WTC11 (cell line): ENCODE measurements at regions not wholly inside any gene's neighbourhood (a gene's known extent, or its start where the extent isn't known, plus 50 kb on each side); places are given as distances from the start of the nearest gene placed in this dataset.

Source experiments
- ATAC-seq: fragments of 200-7000 bp; cut with Tn5 transposase; 2 replicates; pipeline ENCODE4 v1.10.0; 2021; ENCODE audit warnings: mild to moderate bottlenecking, moderate library complexity
- CTCF ChIA-PET: fragments of 300-600 bp; sonication (Branson Sonifier 250); formaldehyde crosslinking; loops from one replicate; lab custom pipeline; 2021; ENCODE audit warnings: antibody characterized with exemption; lab: Charles Lee
- POLR2A ChIA-PET: fragments of 350-600 bp; sonication (Branson Sonifier 250); formaldehyde crosslinking; loops from one replicate; lab custom pipeline; 2021; ENCODE audit warnings: antibody characterized with exemption; lab: Charles Lee
- DNase-seq: peaks from one replicate; pipeline ENCODE4 v3.0.0; 2021; ENCODE audit warnings: low spot score
- H3K27ac Mint-ChIP-seq: 2 replicates; pipeline ENCODE4 v1.8.0; 2021; ENCODE audit warnings: mixed read lengths
- H3K27me3 Mint-ChIP-seq: 2 replicates; pipeline ENCODE4 v1.8.0; 2021; ENCODE audit warnings: low read depth, mild to moderate bottlenecking, moderate library complexity, mixed read lengths
- H3K36me3 Mint-ChIP-seq: 2 replicates; pipeline ENCODE4 v1.8.0; 2021; ENCODE audit warnings: mixed read lengths
- H3K4me1 Mint-ChIP-seq: 2 replicates; pipeline ENCODE4 v1.8.0; 2022; ENCODE audit warnings: mixed read lengths
- H3K4me3 Mint-ChIP-seq: 2 replicates; pipeline ENCODE4 v1.8.0; 2021; ENCODE audit warnings: mild to moderate bottlenecking, moderate library complexity, mixed read lengths
- H3K9me3 Mint-ChIP-seq: 2 replicates; pipeline ENCODE4 v1.8.0; 2021; ENCODE audit warnings: mixed read lengths
- AFF4 ChIP-seq: sonication (generic); formaldehyde crosslinking; IDR thresholded peaks from 2 replicates; pipeline ENCODE4 v1.8.1; 2023; ENCODE audit warnings: mild to moderate bottlenecking, missing genetic modification reagents, borderline replicate concordance
- CBFB ChIP-seq: sonication (generic); formaldehyde crosslinking; IDR thresholded peaks from 2 replicates; pipeline ENCODE4 v1.8.1; 2022; ENCODE audit warnings: mild to moderate bottlenecking, low read depth, missing genetic modification reagents
- EMX1 ChIP-seq: fragments of 250-450 bp; sonication (Bioruptor Pico); IDR thresholded peaks from 2 replicates; pipeline ENCODE4 v1.8.0; 2021; ENCODE audit warnings: mild to moderate bottlenecking
- FOXK1 ChIP-seq: sonication (generic); formaldehyde crosslinking; IDR thresholded peaks from 2 replicates; pipeline ENCODE4 v1.8.0; 2022; ENCODE audit warnings: mild to moderate bottlenecking, moderate library complexity, missing genetic modification reagents
- NFATC4 ChIP-seq: fragments of 250-450 bp; sonication (Bioruptor Pico); IDR thresholded peaks from 2 replicates; pipeline ENCODE4 v1.9.0; 2021; ENCODE audit warnings: mild to moderate bottlenecking
- NFE2L1 ChIP-seq: sonication (generic); formaldehyde crosslinking; IDR thresholded peaks from 2 replicates; pipeline ENCODE4 v1.8.1; 2023; ENCODE audit warnings: missing genetic modification reagents
- NFYB ChIP-seq: sonication (generic); formaldehyde crosslinking; conservative IDR thresholded peaks from 2 replicates; pipeline ENCODE4 v1.8.0; 2022; ENCODE audit warnings: low read depth, missing genetic modification reagents
- PRDM15 ChIP-seq: sonication (generic); formaldehyde crosslinking; IDR thresholded peaks from 2 replicates; pipeline ENCODE4 v1.8.0; 2022; ENCODE audit warnings: missing genetic modification reagents
- PRRX2 ChIP-seq: fragments of 250-450 bp; sonication (Bioruptor Pico); IDR thresholded peaks from 2 replicates; pipeline ENCODE4 v1.8.0; 2021; ENCODE audit warnings: mild to moderate bottlenecking
- SMAD3 ChIP-seq: sonication (generic); formaldehyde crosslinking; IDR thresholded peaks from 2 replicates; pipeline ENCODE4 v1.8.0; 2022; ENCODE audit warnings: missing genetic modification reagents, mild to moderate bottlenecking, borderline replicate concordance
- TEAD1 ChIP-seq: sonication (generic); formaldehyde crosslinking; IDR thresholded peaks from 2 replicates; pipeline ENCODE4 v1.8.0; 2022; ENCODE audit warnings: mild to moderate bottlenecking, missing genetic modification reagents
- ZNF396 ChIP-seq: fragments of 250-450 bp; sonication (Bioruptor Pico); IDR thresholded peaks from 2 replicates; pipeline ENCODE4 v1.8.0; 2021; ENCODE audit warnings: mild to moderate bottlenecking, moderate library complexity, borderline replicate concordance
- ZNF425 ChIP-seq: fragments of 250-450 bp; sonication (Bioruptor Pico); conservative IDR thresholded peaks from 2 replicates; pipeline ENCODE4 v1.9.0; 2021; ENCODE audit warnings: mild to moderate bottlenecking
- ZNF671 ChIP-seq: fragments of 250-450 bp; sonication (Bioruptor Pico); IDR thresholded peaks from 2 replicates; pipeline ENCODE4 v1.8.0; 2021; ENCODE audit warnings: mild to moderate bottlenecking
- TF ChIP-seq, protein P1 (sequence below): sonication (generic); formaldehyde crosslinking; IDR thresholded peaks from 2 replicates; pipeline ENCODE4 v1.8.1; 2023; ENCODE audit warnings: mild to moderate bottlenecking, moderate library complexity, missing genetic modification reagents
- TF ChIP-seq, protein P2 (sequence below): sonication (generic); formaldehyde crosslinking; IDR thresholded peaks from 2 replicates; pipeline ENCODE4 v1.8.1; 2023; ENCODE audit warnings: mild to moderate bottlenecking, missing genetic modification reagents, moderate library complexity
- TF ChIP-seq, protein P3 (sequence below): sonication (generic); formaldehyde crosslinking; IDR thresholded peaks from 2 replicates; pipeline ENCODE4 v1.8.1; 2023; ENCODE audit warnings: mild to moderate bottlenecking, missing genetic modification reagents

GRCh38 chr15:88995449-88995848, 82.3 kb upstream of the MFGE8 start:
- TF ChIP-seq, protein P1, sequence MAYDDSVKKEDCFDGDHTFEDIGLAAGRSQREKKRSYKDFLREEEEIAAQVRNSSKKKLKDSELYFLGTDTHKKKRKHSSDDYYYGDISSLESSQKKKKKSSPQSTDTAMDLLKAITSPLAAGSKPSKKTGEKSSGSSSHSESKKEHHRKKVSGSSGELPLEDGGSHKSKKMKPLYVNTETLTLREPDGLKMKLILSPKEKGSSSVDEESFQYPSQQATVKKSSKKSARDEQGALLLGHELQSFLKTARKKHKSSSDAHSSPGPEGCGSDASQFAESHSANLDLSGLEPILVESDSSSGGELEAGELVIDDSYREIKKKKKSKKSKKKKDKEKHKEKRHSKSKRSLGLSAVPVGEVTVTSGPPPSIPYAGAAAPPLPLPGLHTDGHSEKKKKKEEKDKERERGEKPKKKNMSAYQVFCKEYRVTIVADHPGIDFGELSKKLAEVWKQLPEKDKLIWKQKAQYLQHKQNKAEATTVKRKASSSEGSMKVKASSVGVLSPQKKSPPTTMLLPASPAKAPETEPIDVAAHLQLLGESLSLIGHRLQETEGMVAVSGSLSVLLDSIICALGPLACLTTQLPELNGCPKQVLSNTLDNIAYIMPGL: no peak
- 0 out of 2 replicates have a peak, but pooled peaks have one; percentile 39 for TF ChIP-seq TEAD1 (CRISPR knock-in tag)
- TF ChIP-seq ZNF671: 0 out of 2 replicates have a peak, but pooled peaks have one; percentile 34
- TF ChIP-seq FOXK1: no peak
- peak; percentile 97 for TF ChIP-seq PRDM15 (CRISPR knock-in tag)
- Mint-ChIP-seq H3K27ac (peak overlapping the region; percentile 97; the same call in 1 of the 2 replicates), H3K4me1 (peaks cover 89% of the 10 kb centered on the region), H3K36me3 (peaks cover 25% of the 10 kb centered on the region), H3K4me3 (peak overlapping the region; percentile 64), H3K9me3 (no peaks in the 10 kb centered on the region), H3K27me3 (peaks cover 31% of the 10 kb centered on the region)
- POLR2A ChIA-PET: interaction anchor here (0.6 to 1.6 kb wide), 4 partner anchors 9 to 197 kb away, joined by 3 to 8 read pairs (median 4); no protein-coding TSS in a partner anchor
- CTCF ChIA-PET: interaction anchor here (0.6 to 10.8 kb wide), 5 partner anchors 8 to 87 kb away, joined by 3 to 226 read pairs (median 6); no protein-coding TSS in a partner anchor
- ATAC-seq: peak; percentile 11
- DNase-seq: no peak

DNA sequence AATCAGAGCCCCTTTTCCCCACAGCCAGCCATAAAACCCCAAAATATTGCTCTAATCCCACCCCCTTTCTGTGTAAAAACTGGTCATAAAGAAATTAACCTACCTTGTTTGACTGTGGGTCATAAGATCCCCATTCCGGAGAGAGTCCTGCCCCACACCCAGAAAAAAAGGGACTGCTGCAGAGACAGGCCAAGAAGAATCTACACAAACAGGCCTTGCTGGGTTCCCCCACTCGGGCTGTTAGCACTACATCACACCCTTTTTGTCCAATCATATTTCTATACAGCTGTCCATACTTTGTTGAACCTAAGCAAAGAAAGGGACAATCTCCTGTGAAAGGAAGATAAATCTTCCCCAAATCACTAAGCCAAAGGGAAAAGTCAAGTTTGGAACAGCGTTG, 84.4 kb upstream of the MFGE8 start:
- no peak for DNase-seq
- POLR2A ChIA-PET: interaction anchor here (3.0 kb wide), 1 partner anchor 10 kb away, joined by 12 read pairs; no protein-coding TSS in a partner anchor
- H3K27ac Mint-ChIP-seq: 0 out of 2 replicates have a peak overlapping the region, but pooled peaks have one; percentile 66
- peaks cover 91% of the 10 kb centered on the region for H3K4me1 Mint-ChIP-seq
- ATAC-seq: no peak
- H3K27me3 Mint-ChIP-seq: peaks cover 31% of the 10 kb centered on the region
- CTCF ChIA-PET: interaction anchor here (1.6 to 10.8 kb wide), 2 partner anchors 16 to 89 kb away, joined by 4 to 226 read pairs; no protein-coding TSS in a partner anchor
- no peak overlapping the region; the same call in 1 of the 2 replicates for H3K4me3 Mint-ChIP-seq
- peaks cover 20% of the 10 kb centered on the region for H3K36me3 Mint-ChIP-seq
- H3K9me3 Mint-ChIP-seq: peaks cover 4% of the 10 kb centered on the region; the same call in 1 of the 2 replicates
- TF ChIP-seq ZNF396 (CRISPR knock-in tag) (no peak), ZNF425 (CRISPR knock-in tag) (no peak), SMAD3 (CRISPR knock-in tag) (no peak), CBFB (CRISPR knock-in tag) (no peak), EMX1 (CRISPR knock-in tag) (no peak), PRRX2 (CRISPR knock-in tag) (no peak), NFATC4 (CRISPR knock-in tag) (no peak), NFYB (CRISPR knock-in tag) (no peak), AFF4 (CRISPR knock-in tag) (no peak), NFE2L1 (CRISPR knock-in tag) (no peak)
- TF ChIP-seq, protein P2, sequence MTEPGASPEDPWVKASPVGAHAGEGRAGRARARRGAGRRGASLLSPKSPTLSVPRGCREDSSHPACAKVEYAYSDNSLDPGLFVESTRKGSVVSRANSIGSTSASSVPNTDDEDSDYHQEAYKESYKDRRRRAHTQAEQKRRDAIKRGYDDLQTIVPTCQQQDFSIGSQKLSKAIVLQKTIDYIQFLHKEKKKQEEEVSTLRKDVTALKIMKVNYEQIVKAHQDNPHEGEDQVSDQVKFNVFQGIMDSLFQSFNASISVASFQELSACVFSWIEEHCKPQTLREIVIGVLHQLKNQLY (CRISPR knock-in tag): no peak
- TF ChIP-seq, protein P3, sequence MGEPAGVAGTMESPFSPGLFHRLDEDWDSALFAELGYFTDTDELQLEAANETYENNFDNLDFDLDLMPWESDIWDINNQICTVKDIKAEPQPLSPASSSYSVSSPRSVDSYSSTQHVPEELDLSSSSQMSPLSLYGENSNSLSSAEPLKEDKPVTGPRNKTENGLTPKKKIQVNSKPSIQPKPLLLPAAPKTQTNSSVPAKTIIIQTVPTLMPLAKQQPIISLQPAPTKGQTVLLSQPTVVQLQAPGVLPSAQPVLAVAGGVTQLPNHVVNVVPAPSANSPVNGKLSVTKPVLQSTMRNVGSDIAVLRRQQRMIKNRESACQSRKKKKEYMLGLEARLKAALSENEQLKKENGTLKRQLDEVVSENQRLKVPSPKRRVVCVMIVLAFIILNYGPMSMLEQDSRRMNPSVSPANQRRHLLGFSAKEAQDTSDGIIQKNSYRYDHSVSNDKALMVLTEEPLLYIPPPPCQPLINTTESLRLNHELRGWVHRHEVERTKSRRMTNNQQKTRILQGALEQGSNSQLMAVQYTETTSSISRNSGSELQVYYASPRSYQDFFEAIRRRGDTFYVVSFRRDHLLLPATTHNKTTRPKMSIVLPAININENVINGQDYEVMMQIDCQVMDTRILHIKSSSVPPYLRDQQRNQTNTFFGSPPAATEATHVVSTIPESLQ (CRISPR knock-in tag): no peak
